ENCODE measurements at regions not wholly inside any gene's neighbourhood (a gene's known extent, or its start where the extent isn't known, plus 50 kb on each side); places are given as distances from the start of the nearest gene placed in this dataset.

DNA sequence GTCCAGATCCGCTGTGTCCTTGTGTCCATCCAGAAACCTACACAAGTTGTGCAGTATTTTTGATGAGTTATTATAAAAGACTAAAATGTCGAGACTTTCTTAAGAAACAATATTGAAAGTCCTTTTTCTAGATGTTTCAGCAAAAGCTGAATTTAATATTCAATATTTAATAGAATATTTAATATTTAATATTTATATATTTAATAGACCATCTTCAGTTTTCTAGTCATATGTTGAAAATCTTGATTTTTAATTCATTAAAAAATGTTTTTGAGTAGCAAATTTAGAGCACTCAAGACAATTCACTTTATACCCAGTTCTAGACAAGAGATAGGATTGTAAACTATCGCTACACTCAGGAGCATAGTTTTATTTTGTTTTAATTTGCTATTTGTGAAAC is 447.8 kb downstream of the SLITRK5 start:
- H3K4me1 ChIP-seq (ENCODE audit: insufficient read depth, low read length): no peaks in the 10 kb centered on the region
- no peaks in the 10 kb centered on the region for H3K79me2 ChIP-seq (ENCODE audit: insufficient read depth, low read length)
- peaks cover 9% of the 10 kb centered on the region for H3K9me3 ChIP-seq (ENCODE audit: low read depth, low read length)
- DNase-seq (ENCODE audit: insufficient read length, low spot score, missing footprints): no peak
- TF ChIP-seq, protein P1, sequence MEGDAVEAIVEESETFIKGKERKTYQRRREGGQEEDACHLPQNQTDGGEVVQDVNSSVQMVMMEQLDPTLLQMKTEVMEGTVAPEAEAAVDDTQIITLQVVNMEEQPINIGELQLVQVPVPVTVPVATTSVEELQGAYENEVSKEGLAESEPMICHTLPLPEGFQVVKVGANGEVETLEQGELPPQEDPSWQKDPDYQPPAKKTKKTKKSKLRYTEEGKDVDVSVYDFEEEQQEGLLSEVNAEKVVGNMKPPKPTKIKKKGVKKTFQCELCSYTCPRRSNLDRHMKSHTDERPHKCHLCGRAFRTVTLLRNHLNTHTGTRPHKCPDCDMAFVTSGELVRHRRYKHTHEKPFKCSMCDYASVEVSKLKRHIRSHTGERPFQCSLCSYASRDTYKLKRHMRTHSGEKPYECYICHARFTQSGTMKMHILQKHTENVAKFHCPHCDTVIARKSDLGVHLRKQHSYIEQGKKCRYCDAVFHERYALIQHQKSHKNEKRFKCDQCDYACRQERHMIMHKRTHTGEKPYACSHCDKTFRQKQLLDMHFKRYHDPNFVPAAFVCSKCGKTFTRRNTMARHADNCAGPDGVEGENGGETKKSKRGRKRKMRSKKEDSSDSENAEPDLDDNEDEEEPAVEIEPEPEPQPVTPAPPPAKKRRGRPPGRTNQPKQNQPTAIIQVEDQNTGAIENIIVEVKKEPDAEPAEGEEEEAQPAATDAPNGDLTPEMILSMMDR (IDR thresholded peaks at IDR 0.05; ENCODE audit: extremely low read depth, low read depth, low read length): no peak
- no peak overlapping the region for H3K4me2 ChIP-seq (ENCODE audit: insufficient read depth, low read length)
- H3K36me3 ChIP-seq (ENCODE audit: insufficient read depth, low read length): no peaks in the 10 kb centered on the region
- no peaks in the 10 kb centered on the region for H4K20me1 ChIP-seq (ENCODE audit: insufficient read depth, low read length)
- H2AFZ ChIP-seq (ENCODE audit: low read length): no peak overlapping the region
- no peak overlapping the region for H3K4me3 ChIP-seq (ENCODE audit: insufficient read depth, low read length)
- no peaks in the 10 kb centered on the region for H3K27me3 ChIP-seq (ENCODE audit: insufficient read depth, low read length)
- H3K27ac ChIP-seq (ENCODE audit: low read depth, low read length): no peak overlapping the region

DNA sequence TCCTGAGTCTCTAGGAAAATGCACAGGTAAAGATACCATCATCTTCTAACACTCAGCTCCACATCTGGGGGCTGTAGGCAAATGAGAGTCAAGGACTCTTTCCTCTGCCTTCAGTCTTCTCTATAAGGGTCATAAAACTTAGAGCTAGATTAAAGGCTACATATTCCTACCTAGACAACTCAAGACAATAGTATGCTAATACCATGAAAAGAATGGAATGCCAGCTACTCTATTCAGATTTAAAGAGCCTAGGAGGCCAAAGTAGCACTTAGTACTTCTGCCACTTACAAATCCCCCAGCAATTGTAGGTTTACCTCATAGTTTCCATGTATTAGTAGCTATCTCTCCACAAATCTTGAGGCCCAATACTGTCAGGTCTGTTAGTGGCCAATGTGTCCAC is 453.0 kb downstream of the SLITRK5 start:
- Histone ChIP-seq H3K36me3 (ENCODE audit: insufficient read depth, low read length) (no peaks in the 10 kb centered on the region), H3K4me3 (ENCODE audit: insufficient read depth, low read length) (no peak overlapping the region), H3K4me2 (ENCODE audit: insufficient read depth, low read length) (no peak overlapping the region), H3K27ac (ENCODE audit: low read depth, low read length) (no peak overlapping the region), H3K9me3 (ENCODE audit: low read depth, low read length) (peaks cover 4% of the 10 kb centered on the region), H2AFZ (ENCODE audit: low read length) (no peak overlapping the region), H3K4me1 (ENCODE audit: insufficient read depth, low read length) (no peaks in the 10 kb centered on the region), H3K79me2 (ENCODE audit: insufficient read depth, low read length) (no peaks in the 10 kb centered on the region), H4K20me1 (ENCODE audit: insufficient read depth, low read length) (no peaks in the 10 kb centered on the region), H3K27me3 (ENCODE audit: insufficient read depth, low read length) (no peaks in the 10 kb centered on the region)
- no peak for DNase-seq (ENCODE audit: insufficient read length, low spot score, missing footprints)
- TF ChIP-seq, protein P1 (IDR thresholded peaks at IDR 0.05; ENCODE audit: extremely low read depth, low read depth, low read length): no peak

DNA sequence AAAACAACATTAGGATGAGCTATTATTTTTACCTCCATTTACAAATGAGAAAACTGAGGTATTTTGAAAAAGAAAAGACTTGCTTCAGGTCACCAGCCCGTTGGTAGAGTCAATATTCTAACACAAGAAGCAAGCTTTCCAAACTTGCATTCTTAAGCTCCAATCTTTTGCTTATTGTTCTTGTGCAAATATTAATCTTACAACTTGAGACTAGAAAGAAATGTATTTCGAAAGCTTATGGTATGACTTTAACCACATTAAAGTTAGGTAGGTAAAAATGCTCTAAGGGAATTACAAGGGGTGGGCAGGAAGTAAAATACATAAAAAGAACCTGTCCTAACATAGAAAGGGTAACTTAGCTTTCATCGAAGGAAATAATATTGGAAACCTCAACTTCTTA is 453.9 kb downstream of the SLITRK5 start:
- TF ChIP-seq, protein P1 (IDR thresholded peaks at IDR 0.05; ENCODE audit: extremely low read depth, low read depth, low read length): no peak
- no peak for DNase-seq (ENCODE audit: insufficient read length, low spot score, missing footprints)
- Histone ChIP-seq H3K4me1 (ENCODE audit: insufficient read depth, low read length) (no peaks in the 10 kb centered on the region), H2AFZ (ENCODE audit: low read length) (no peak overlapping the region), H3K4me2 (ENCODE audit: insufficient read depth, low read length) (no peak overlapping the region), H3K27ac (ENCODE audit: low read depth, low read length) (no peak overlapping the region), H3K4me3 (ENCODE audit: insufficient read depth, low read length) (no peak overlapping the region), H4K20me1 (ENCODE audit: insufficient read depth, low read length) (no peaks in the 10 kb centered on the region), H3K36me3 (ENCODE audit: insufficient read depth, low read length) (no peaks in the 10 kb centered on the region), H3K9me3 (ENCODE audit: low read depth, low read length) (no peaks in the 10 kb centered on the region), H3K79me2 (ENCODE audit: insufficient read depth, low read length) (no peaks in the 10 kb centered on the region), H3K27me3 (ENCODE audit: insufficient read depth, low read length) (no peaks in the 10 kb centered on the region)

DNA sequence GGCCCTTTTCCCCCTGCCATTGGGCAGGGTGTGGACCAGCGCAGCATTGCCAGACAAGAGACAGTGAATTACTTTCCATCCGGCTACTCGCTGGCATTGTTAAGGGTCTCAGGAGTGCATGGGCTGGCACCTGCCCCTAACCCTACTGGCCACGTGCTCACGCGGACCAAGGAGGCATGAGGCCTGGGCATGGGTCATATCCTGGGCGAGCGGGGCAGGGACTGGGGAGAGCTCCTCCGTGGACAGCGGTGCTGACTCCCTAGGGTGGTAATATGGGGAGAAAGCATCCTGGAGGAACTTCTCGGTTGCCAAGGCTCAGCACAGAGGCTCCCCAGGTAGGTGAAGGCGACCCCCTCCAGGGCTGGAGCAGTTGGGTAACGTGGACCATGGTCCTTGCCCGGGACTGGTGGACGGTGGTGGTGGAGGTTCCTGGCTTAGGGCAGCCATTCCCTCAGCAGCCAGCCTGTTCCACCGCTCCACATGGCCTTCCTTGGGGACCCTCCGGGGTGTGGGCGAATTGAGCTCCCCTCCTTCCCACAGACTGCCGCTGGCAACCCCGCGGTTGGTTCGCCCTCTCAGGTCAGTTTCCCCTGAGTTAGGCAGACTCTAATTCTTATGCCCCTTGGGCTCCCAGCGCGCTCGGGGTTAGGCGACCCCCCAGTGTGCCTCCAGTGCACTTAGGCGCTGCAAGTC is 465.1 kb downstream of the SLITRK5 start:
- Histone ChIP-seq H3K36me3 (ENCODE audit: insufficient read depth, low read length) (no peaks in the 10 kb centered on the region), H2AFZ (ENCODE audit: low read length) (no peak overlapping the region), H3K9me3 (ENCODE audit: low read depth, low read length) (peaks cover 7% of the 10 kb centered on the region), H3K79me2 (ENCODE audit: insufficient read depth, low read length) (no peaks in the 10 kb centered on the region), H3K27me3 (ENCODE audit: insufficient read depth, low read length) (no peaks in the 10 kb centered on the region), H3K4me1 (ENCODE audit: insufficient read depth, low read length) (no peaks in the 10 kb centered on the region), H4K20me1 (ENCODE audit: insufficient read depth, low read length) (no peaks in the 10 kb centered on the region), H3K27ac (ENCODE audit: low read depth, low read length) (no peak overlapping the region), H3K4me2 (ENCODE audit: insufficient read depth, low read length) (no peak overlapping the region), H3K4me3 (ENCODE audit: insufficient read depth, low read length) (no peak overlapping the region)
- DNase-seq (ENCODE audit: insufficient read length, low spot score, missing footprints): no peak
- TF ChIP-seq, protein P1 (IDR thresholded peaks at IDR 0.05; ENCODE audit: extremely low read depth, low read depth, low read length): no peak

Measured in osteoblast (primary cell).